ENCODE measurements at regions not wholly inside any gene's neighbourhood (a gene's known extent, or its start where the extent isn't known, plus 50 kb on each side); places are given as distances from the start of the nearest gene placed in this dataset.

DNA sequence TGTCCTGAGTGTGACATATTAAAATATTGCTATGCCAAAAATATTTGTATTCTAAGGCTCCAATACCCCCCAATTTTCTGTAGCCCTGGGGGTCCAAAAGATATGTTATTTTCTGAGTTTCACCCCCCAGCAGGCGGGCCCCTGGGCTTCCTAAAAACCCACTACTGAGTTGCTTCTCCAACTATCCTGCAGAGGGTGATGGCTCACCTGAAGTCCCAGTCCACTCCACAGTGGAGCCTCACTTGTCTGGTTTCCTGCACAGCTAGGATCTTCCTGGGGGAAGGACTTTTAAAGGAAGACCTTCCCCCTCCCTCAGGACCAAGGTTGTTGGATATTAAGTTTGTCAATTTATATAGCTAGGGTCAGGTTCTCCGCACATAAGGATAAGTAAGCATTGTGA lies 1181.4 kb downstream of the ROBO2 start:
- 89 to 92% methylated on average over 2 of the region's 2 CpGs for WGBS, 2 donors
- Histone ChIP-seq H3K4me3 (no peak overlapping the region), H3K27ac (no peak overlapping the region), H3K4me1 (no peaks in the 10 kb centered on the region), H3K36me3 (no peaks in the 10 kb centered on the region), H3K27me3 (no peaks in the 10 kb centered on the region), H3K9me3 (no peaks in the 10 kb centered on the region)
- intact Hi-C loops (cut with DNase I), result no loop called here
- no peak for TF ChIP-seq POLR2A (IDR thresholded peaks at IDR 0.05)
- TF ChIP-seq, protein P1, sequence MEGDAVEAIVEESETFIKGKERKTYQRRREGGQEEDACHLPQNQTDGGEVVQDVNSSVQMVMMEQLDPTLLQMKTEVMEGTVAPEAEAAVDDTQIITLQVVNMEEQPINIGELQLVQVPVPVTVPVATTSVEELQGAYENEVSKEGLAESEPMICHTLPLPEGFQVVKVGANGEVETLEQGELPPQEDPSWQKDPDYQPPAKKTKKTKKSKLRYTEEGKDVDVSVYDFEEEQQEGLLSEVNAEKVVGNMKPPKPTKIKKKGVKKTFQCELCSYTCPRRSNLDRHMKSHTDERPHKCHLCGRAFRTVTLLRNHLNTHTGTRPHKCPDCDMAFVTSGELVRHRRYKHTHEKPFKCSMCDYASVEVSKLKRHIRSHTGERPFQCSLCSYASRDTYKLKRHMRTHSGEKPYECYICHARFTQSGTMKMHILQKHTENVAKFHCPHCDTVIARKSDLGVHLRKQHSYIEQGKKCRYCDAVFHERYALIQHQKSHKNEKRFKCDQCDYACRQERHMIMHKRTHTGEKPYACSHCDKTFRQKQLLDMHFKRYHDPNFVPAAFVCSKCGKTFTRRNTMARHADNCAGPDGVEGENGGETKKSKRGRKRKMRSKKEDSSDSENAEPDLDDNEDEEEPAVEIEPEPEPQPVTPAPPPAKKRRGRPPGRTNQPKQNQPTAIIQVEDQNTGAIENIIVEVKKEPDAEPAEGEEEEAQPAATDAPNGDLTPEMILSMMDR (IDR thresholded peaks at IDR 0.05), result no peak
- no peak for DNase-seq

DNA sequence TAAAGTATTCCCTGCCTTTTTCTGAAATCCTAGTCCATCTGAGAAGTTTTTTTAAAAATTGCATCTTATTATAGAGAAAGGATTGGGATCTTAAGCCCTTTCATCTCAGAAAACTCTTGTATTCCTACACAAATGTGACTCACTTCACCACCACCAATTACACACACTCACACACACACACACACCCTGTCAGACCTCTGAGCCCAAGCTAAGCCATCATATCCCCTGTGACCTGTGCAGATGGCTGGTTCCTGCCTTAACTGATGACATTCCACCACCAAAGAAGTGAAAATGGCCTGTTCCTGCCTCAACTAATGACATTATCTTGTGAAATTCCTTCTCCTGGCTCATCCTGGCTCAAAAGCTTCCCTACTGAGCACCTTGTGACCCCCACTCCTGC lies 1181.9 kb downstream of the ROBO2 start:
- no peak for DNase-seq
- Histone ChIP-seq H3K4me1 (no peaks in the 10 kb centered on the region), H3K27ac (no peak overlapping the region), H3K27me3 (no peaks in the 10 kb centered on the region), H3K9me3 (no peaks in the 10 kb centered on the region), H3K4me3 (no peak overlapping the region), H3K36me3 (no peaks in the 10 kb centered on the region)
- TF ChIP-seq POLR2A (IDR thresholded peaks at IDR 0.05), result no peak
- TF ChIP-seq, protein P1 (IDR thresholded peaks at IDR 0.05), result no peak
- intact Hi-C loops (cut with DNase I), result no loop called here

DNA sequence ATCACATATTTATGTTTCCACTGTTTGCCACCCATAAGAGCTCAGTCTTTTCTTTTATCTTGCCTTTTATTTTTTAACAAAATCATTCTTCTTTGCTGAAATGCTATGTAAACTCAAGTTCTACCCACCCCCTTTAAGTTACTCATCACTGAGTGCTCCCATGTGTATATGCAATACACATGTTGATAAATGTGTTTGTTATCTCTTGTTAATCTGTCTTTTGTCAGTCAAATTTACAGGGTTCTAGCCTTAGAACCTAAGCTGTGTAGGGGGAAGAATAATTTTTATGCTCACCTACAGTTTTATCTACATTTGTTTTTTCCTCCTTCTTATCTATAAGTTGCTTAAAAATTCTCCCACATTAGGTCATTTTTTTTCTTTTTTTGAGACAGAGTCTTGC lies 1195.9 kb downstream of the ROBO2 start:
- H3K4me3 ChIP-seq, result no peak overlapping the region
- TF ChIP-seq, protein P1 (IDR thresholded peaks at IDR 0.05), result no peak
- no peak for TF ChIP-seq POLR2A (IDR thresholded peaks at IDR 0.05)
- H3K27me3 ChIP-seq, result no peaks in the 10 kb centered on the region
- no peaks in the 10 kb centered on the region for H3K4me1 ChIP-seq
- no peak overlapping the region for H3K27ac ChIP-seq
- intact Hi-C loops (cut with DNase I), result no loop called here
- H3K36me3 ChIP-seq, result no peaks in the 10 kb centered on the region
- no peak for DNase-seq
- peaks cover 0 to 8% (median 1%) of the 10 kb centered on the region in 3 donors for H3K9me3 ChIP-seq

DNA sequence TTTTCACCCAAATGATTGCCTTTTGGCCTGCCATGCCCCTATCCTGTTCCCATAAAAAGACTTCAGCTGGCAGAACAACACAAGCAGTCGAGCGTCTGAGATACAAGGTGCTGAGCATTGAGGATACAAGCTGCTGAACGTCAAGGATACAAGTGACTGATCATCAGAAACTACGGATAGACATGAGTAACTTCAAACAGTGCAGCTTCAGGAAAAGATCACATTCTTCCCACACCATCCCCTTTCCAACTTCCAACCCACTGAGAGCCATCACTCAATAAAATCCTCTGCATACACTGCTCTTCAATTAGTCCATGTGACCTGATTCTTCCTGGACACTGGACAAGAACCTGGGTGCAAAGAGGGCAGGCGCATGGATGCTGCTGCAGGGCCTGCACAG lies 1198.9 kb downstream of the ROBO2 start:
- H3K27ac ChIP-seq, result no peak overlapping the region
- WGBS, 2 donors, result 71 to 88% methylated on average over 4 of the region's 5 CpGs
- no peak for TF ChIP-seq POLR2A (IDR thresholded peaks at IDR 0.05)
- H3K9me3 ChIP-seq, result peaks cover 0 to 14% (median 9%) of the 10 kb centered on the region in 3 donors
- H3K27me3 ChIP-seq, result no peaks in the 10 kb centered on the region
- no peaks in the 10 kb centered on the region for H3K36me3 ChIP-seq
- intact Hi-C loops (cut with DNase I), result no loop called here
- no peak overlapping the region for H3K4me3 ChIP-seq
- H3K4me1 ChIP-seq, result no peaks in the 10 kb centered on the region
- no peak for DNase-seq

DNA sequence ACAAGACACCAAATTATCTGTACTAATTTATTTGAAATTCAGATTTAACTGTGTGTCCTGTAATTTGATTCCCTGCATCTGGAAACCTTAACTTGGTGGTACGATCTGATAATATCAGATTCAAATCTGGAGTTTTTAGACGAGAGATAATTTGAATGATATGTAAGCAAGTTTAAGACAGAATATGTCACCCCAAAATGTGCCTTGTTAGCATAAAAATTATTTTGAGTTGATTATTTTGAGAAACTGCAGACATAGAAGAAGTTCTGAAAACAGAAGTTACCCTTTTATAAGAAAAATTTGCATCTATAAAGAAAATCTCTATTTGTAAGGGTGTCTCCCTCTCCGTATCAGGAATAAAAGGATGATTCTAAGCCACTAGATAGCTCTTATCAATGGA lies 1202.8 kb downstream of the ROBO2 start:
- TF ChIP-seq, protein P1 (IDR thresholded peaks at IDR 0.05), result no peak
- TF ChIP-seq POLR2A (IDR thresholded peaks at IDR 0.05), result no peak
- no peak for DNase-seq
- no peaks in the 10 kb centered on the region for H3K36me3 ChIP-seq
- peaks cover 0 to 26% (median 14%) of the 10 kb centered on the region in 3 donors for H3K9me3 ChIP-seq
- H3K27me3 ChIP-seq, result no peaks in the 10 kb centered on the region
- intact Hi-C loops (cut with DNase I), result no loop called here
- WGBS, 2 donors, result 87 to 88% methylated on average over 3 of the region's 3 CpGs
- no peak overlapping the region for H3K27ac ChIP-seq
- no peak overlapping the region for H3K4me3 ChIP-seq
- no peaks in the 10 kb centered on the region for H3K4me1 ChIP-seq

DNA sequence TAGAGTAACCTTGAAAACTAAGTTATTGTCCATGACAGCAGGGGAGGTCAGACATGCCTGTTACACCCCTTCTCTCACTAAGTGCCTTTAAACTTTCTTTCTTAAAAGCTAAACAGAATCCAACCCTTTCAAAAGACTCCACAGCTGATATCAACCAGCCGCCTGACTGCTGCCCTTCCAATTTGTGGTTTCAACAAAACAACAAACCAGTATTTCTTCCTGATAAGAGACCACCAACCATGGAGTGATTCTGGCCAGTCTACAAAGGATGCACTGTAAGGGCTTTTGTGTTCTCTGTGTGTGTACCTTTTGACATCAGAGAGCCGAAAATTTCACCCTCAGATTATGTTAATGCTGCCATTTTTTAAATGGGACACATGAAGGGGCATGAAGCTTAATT lies 1204.2 kb downstream of the ROBO2 start:
- Histone ChIP-seq H3K9me3 (peaks cover 0 to 26% (median 14%) of the 10 kb centered on the region in 3 donors), H3K27ac (no peak overlapping the region), H3K36me3 (no peaks in the 10 kb centered on the region), H3K27me3 (no peaks in the 10 kb centered on the region), H3K4me3 (no peak overlapping the region), H3K4me1 (no peaks in the 10 kb centered on the region)
- DNase-seq, result no peak
- intact Hi-C loops (cut with DNase I), result no loop called here
- WGBS, 2 donors, result 64 to 87% methylated on average over 2 of the region's 2 CpGs
- no peak for TF ChIP-seq POLR2A (IDR thresholded peaks at IDR 0.05)
- TF ChIP-seq, protein P1 (IDR thresholded peaks at IDR 0.05), result no peak

All from esophagus squamous epithelium (tissue), 5 donors.